ENCODE measurements at regions not wholly inside any gene's neighbourhood (a gene's known extent, or its start where the extent isn't known, plus 50 kb on each side); places are given as distances from the start of the nearest gene placed in this dataset.

- 63 to 76% (median 71%) methylated on average over 2 of the region's 2 CpGs for WGBS, 4 donors
Observed at GRCh38 chr15:93168910-93169309, 79.9 kb upstream of the RGMA start.

GRCh38 chr15:93167291-93167690, 78.3 kb upstream of the RGMA start:
- peaks cover 0 to 4% (median 0%) of the 10 kb centered on the region in 12 donors for H3K9me3 ChIP-seq
- H3K4me3 ChIP-seq: no peak overlapping the region
- no peaks in the 10 kb centered on the region for H3K36me3 ChIP-seq
- intact Hi-C loops (cut with DNase I): no loop called here
- H3K4me1 ChIP-seq: peaks cover 0 to 4% (median 0%) of the 10 kb centered on the region in 12 donors
- H3K27ac ChIP-seq: no peak overlapping the region
- ATAC-seq (no peak), DNase-seq (no peak)
- TF ChIP-seq, protein P1, sequence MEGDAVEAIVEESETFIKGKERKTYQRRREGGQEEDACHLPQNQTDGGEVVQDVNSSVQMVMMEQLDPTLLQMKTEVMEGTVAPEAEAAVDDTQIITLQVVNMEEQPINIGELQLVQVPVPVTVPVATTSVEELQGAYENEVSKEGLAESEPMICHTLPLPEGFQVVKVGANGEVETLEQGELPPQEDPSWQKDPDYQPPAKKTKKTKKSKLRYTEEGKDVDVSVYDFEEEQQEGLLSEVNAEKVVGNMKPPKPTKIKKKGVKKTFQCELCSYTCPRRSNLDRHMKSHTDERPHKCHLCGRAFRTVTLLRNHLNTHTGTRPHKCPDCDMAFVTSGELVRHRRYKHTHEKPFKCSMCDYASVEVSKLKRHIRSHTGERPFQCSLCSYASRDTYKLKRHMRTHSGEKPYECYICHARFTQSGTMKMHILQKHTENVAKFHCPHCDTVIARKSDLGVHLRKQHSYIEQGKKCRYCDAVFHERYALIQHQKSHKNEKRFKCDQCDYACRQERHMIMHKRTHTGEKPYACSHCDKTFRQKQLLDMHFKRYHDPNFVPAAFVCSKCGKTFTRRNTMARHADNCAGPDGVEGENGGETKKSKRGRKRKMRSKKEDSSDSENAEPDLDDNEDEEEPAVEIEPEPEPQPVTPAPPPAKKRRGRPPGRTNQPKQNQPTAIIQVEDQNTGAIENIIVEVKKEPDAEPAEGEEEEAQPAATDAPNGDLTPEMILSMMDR (IDR thresholded peaks at IDR 0.05): no peak
- no peak for TF ChIP-seq POLR2A (IDR thresholded peaks at IDR 0.05)
- WGBS, 4 donors: 65 to 77% (median 75%) methylated on average over 3 to 4 of the region's 4 CpGs
- peaks cover 0 to 26% (median 0%) of the 10 kb centered on the region in 9 donors for H3K27me3 ChIP-seq

More at GRCh38 chr15:93168910-93169309, 79.9 kb upstream of the RGMA start:
- no peak for TF ChIP-seq POLR2A (IDR thresholded peaks at IDR 0.05)
- TF ChIP-seq, protein P1 (IDR thresholded peaks at IDR 0.05): no peak
- Histone ChIP-seq H3K27me3 (peaks cover 0 to 21% (median 0%) of the 10 kb centered on the region in 9 donors), H3K9me3 (peaks cover 0 to 4% (median 0%) of the 10 kb centered on the region in 12 donors), H3K36me3 (no peaks in the 10 kb centered on the region), H3K27ac (no peak overlapping the region), H3K4me1 (peaks cover 0 to 4% (median 0%) of the 10 kb centered on the region in 12 donors), H3K4me3 (no peak overlapping the region)
- intact Hi-C loops (cut with DNase I): no loop called here
- peak; percentile 20 to 47 (median 45) for ATAC-seq
- DNase-seq: no peak

DNA sequence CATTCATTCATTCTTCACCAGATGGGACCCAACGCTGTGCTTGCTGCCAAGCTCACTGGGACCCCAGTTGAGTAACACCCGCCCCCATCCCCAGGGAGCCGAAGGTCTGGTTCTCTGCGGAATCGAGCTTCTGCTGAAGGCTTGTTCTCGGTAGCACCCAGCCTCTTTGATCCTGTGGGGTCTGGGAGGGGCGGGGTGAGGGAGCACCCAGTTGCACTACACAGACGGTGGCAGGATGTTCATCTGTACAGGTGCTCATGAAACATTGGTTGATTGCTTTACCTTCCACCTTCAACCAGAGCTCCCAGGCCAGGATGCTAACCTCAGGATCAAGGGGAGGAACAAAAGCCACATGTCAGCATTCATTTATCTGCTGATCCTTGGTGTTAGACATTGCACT, 77.7 kb upstream of the RGMA start:
- H3K27ac ChIP-seq: no peak overlapping the region
- peaks cover 0 to 4% (median 0%) of the 10 kb centered on the region in 12 donors for H3K9me3 ChIP-seq
- WGBS, 4 donors: 62 to 86% (median 80%) methylated on average over 7 to 8 of the region's 8 CpGs
- peaks cover 0 to 26% (median 0%) of the 10 kb centered on the region in 9 donors for H3K27me3 ChIP-seq
- no peak overlapping the region for H3K4me3 ChIP-seq
- TF ChIP-seq, protein P1 (IDR thresholded peaks at IDR 0.05): no peak
- no peak for TF ChIP-seq POLR2A (IDR thresholded peaks at IDR 0.05)
- intact Hi-C loops (cut with DNase I): no loop called here
- peaks cover 0 to 4% (median 0%) of the 10 kb centered on the region in 12 donors for H3K4me1 ChIP-seq
- ATAC-seq (no peak), DNase-seq (no peak)
- H3K36me3 ChIP-seq: no peaks in the 10 kb centered on the region

GRCh38 chr15:93165734-93166470, 76.9 kb upstream of the RGMA start:
- peaks cover 0 to 4% (median 0%) of the 10 kb centered on the region in 12 donors for H3K4me1 ChIP-seq
- peaks cover 0 to 22% (median 0%) of the 10 kb centered on the region in 9 donors for H3K27me3 ChIP-seq
- no peaks in the 10 kb centered on the region for H3K36me3 ChIP-seq
- H3K4me3 ChIP-seq: no peak overlapping the region
- peaks cover 0 to 4% (median 0%) of the 10 kb centered on the region in 12 donors for H3K9me3 ChIP-seq
- DNase-seq: no peak
- TF ChIP-seq POLR2A (IDR thresholded peaks at IDR 0.05): no peak
- TF ChIP-seq, protein P1 (IDR thresholded peaks at IDR 0.05): no peak
- H3K27ac ChIP-seq: no peak overlapping the region
- intact Hi-C loops (cut with DNase I): no loop called here
- ATAC-seq: no peak
- 74 to 76% (median 75%) methylated on average over 10 of the region's 10 CpGs for WGBS, 4 donors
